HG03060 (cell line): ENCODE measurements at regions not wholly inside any gene's neighbourhood (a gene's known extent, or its start where the extent isn't known, plus 50 kb on each side); places are given as distances from the start of the nearest gene placed in this dataset.
"Not testable (repeated sequence)": the region's sequence is repeated elsewhere in the genome, so short reads cannot be mapped to it uniquely, and the experiment has no call there.

Source experiments
- ATAC-seq: cut with Tn5 transposase; IDR thresholded peaks from one replicate; pipeline ENCODE4 v1.9.1; 2021; ENCODE audit warnings: low read depth, moderate number of reproducible peaks; ENCODE audit not compliant: unreplicated experiment

DNA sequence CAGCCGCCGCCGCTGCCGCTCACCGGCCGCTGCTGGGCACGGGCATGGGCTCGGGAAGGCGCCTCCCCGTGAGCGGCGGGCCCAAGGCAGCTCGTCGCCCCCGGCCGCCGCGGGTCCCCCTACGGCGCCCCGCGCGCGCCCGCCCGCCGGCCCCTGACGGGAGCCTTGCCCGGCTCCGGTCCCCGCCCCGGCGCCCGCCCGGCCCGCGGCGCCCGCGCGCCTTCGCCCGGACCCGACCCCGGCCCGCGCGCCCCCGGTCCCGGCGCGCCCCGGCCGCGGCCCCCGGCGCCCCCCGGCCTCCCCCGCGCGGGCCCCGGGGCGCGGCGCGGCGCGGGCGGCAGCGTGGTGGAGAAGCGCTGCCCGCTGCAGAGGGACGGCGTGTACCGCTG is 177.7 kb downstream of the OR4M2 start:
- ATAC-seq: no peak

DNA sequence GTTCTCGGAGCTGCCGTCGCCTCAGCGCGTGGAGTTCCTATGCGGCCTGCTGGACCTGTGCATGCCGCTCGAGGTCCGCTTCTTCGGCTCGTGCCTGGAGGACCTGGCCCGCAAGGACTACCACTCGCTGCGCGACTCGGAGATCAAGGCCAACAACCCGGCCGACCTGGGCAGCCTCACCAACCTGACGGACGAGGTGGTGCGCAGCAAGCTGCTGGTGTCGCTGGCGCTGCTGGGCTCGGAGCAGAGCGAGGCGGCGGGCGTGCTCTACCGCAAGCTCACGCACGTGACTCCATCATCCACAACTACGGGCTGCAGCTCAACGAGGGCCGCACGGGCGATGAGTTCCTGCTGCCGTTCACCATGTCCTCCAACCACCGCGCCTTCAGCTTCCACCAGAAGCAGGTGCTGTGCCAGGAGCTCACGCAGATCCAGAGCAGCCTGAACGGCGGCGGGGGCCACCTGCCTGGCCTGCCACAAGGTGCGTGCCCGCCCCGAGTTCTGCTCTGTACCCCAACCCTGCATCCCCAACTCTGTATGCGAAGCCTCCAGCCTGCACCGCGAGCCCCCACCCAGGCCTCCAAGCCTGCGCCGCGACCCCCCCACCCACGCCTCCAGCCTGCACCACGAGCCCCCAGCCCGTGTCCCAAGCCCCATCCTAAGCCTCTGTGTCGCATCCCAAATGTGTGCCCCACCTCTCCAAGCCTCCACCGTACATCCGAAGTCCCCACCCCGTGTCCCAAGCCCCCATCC is 178.2 kb downstream of the OR4M2 start:
- no peak for ATAC-seq

DNA sequence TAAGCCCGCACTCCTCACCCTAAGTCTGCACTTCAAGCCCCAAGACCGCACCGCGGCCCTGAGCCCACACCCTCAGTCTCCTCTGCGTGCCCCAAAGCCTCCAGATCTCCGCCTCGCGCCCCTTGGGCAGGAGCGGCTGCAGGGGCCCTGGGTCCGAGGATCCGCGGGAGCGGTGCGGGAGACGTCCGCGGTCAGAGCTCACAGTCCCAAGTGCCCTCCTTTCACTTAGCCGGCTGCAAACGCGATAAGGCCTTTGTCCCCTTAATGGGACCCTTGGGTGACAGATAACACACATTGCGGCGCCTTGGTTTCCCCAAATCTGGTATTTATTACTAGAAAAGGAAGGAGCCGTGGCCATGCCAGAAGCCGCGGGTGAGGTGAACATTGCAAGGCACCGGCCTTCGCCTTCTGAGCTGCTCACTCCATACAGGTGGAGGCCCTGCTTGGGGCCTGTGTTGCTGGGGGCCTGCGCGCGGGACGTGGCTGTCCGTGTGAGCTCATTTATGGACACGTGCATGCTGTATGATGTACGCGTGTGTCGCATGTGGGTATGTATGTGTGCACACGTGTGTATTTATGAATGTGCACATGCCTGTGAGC is 178.9 kb downstream of the OR4M2 start:
- ATAC-seq: not testable (repeated sequence)

DNA sequence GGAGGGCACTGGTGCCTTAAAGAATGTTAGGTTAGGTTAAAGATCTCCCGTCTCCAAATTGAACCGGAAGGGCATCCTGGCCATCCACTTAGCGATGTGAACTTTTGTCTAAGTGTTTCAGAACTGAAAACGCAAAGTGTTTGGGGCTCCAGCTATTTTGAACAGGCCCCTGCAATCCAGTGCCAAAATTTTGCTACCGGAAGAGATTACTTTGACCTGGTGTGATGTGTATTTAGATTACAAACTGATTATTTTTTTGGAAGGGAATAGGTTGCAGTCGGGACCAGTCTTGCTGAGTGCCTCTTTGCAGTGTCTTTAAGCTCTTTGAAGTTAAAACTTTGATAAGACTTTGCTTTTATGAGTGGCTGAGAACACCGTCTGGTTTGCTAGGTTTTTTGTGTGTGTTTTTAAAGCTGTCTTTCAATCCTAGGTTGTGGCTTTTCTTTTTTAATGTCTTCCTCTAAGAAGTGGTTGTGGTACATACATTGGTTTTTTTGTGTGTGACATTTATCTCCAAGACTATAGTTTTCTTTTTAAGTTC is 179.6 kb downstream of the OR4M2 start:
- ATAC-seq: no peak

DNA sequence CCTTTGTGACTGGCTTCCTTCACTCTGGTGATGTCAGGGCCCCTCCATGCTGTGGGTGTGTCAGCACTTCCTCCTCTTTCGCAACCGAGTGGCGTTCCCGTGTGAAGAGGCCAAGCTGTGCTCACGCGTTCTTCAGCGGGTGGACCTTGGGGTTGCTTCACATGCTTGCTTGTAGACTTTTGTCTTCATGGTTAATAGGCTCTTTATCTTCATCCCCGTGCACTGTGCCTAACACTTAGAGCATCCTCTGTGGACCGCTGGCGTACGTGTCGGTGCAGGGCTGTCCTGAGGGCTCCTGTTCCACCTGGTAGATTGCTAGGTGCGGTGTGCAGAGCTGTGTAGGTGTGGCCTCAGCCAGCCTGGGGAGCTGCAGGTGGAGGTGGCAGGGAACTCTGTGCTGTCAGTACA is 182.3 kb downstream of the OR4M2 start:
- no peak for ATAC-seq

DNA sequence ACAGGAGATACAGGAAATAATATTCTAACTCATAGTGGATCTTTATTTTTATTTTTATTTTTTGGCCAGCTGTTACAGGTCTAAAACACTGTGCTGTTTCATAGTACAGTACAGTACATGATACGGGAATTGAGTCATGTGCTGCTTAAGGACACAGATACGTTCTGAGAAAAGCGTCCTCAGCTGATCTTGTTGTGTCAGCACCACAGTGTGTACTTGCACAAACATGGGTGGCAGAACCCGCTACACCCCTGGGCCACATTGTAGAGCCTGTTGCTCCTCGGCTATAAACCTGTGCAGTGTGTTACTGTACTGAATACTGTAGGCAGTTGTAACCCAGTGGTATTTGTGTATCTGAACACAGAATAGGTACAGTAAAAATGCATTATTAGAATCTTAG is 183.4 kb downstream of the OR4M2 start:
- ATAC-seq: no peak

DNA sequence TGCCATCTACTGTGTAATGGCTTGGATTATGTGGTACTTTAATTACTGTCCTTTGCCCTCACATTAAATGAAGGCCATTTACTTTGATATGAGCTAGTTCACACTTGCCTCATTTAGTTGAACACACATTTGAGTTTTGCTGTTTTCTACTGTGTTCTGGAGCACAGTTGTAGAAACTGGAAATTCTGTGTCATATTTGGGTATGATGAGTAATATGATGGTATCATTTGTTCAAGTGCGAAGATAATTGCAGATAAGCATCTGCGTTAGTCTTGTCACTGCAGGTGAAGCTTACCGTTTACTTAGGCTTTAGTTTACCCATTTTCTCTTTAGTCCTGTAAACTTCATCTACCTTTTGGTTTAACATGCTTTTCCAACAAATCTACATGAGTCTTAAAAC is 183.9 kb downstream of the OR4M2 start:
- not testable (repeated sequence) for ATAC-seq

DNA sequence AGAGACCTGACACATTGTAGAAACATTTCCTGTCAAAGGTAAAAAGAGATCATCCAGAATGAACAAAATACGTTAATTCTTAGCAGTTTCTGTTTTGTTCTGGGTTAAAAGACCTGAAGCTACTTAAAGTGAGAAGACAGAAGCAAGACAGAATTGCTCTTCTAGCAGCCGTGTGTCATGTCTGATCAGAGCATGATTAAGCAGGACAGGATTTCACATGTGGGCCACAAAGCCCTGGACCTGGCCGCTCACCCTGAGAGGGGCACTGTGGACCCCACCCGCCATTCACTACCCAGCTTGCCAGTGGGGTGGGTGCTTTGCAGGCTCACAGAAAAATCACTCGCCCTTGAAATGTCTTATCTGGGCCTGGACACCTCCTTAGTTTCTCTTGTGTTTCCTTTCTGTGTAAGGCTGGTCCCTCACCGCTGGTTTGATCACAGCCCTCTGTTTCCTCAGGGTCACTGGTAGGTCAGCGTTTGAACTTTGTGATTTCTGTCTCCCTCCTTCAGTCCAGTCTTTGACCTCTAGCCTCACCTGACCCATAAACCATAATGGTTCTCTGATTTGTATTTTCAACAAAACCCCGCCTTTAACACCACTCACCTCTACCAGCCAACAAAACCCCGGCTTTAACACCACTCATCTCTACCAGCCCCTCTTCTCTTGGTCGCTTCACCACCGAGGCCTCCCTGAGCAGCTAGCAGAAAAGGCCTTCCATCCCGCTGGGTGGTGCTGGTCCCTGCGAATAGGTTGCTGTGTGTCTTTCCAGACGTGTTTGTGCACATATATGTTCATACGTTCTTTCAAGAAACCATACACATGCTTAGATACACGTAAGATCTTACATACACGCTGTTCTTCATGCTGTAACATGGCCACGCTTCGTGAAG is 185.0 kb downstream of the OR4M2 start:
- ATAC-seq: no peak

DNA sequence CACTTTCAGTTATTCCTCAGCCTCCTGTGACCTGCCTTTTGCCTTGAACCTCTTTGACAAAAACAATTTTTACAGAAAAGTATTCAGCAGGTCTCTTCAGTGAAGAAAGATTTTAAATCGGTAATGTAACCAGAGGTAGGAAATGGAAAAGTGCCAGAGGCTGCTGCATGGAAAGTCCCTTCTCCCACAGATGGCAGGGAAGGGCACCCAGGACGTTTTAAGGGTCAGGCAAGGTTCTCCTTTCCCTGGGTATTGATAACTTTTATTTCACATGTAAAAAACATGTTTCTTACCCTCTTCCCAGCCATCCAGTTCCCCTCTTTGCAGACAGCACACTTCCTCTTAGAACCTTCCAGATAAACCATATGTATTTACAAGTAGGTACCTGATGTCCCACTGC is 185.6 kb downstream of the OR4M2 start:
- no peak for ATAC-seq

DNA sequence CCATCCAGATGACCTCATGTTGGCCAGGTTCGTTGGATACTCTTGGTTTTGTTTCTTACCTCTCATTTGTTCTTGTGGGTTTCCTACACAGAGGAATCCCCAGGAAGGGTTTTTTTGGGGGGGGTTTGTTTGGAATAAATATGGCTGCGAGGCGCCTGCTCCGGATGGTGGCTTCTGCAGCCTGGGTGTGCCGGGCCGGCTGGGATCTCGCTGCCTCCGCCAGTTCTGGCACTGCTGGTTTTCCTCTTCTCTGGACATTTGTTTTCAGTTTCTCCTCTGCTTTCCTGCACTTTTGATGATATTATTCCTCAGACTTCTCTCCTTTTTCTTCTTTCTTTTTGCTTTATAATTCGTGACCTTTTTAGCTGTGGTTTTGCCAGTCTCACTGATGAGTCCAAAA is 187.4 kb downstream of the OR4M2 start:
- no peak for ATAC-seq

DNA sequence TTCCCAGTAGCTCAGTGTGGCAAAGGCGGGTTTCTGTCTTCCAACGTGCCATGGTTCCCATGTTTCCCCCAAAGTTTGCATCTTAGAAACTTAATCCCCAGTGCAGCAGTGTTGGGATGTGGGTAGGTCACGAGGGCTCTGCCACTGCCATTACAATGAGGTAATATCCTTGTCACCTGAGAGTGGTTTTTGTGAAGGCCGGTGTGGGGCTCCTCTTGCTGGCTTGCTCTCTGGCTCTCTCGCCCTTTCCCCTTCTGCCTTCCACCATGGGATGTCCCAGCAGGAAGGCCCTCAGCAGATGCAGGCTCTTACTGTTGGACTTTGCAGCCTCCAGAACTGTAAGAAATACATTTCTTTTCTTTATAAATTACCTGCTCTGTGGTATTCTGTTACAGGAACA is 187.9 kb downstream of the OR4M2 start:
- ATAC-seq: not testable (repeated sequence)

DNA sequence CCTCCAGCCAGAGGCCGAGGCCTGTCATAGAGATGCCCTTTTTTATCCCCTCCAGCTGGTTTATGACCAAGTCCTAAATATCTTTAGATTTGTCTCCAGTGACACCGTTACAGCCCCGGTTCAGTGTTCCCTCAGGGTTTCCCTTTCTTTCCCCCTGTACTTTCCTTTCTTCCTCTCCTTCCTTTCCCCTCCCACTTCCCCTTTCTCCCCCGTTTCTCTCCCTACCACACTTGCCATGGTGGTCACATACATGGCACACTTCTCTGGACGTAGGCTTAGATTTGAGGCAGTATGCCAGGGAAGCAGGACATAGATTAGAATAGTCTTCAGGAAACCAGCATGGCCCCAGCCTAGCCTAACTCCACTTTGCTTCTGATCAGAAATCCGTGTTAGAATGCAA is 188.3 kb downstream of the OR4M2 start:
- not testable (repeated sequence) for ATAC-seq

DNA sequence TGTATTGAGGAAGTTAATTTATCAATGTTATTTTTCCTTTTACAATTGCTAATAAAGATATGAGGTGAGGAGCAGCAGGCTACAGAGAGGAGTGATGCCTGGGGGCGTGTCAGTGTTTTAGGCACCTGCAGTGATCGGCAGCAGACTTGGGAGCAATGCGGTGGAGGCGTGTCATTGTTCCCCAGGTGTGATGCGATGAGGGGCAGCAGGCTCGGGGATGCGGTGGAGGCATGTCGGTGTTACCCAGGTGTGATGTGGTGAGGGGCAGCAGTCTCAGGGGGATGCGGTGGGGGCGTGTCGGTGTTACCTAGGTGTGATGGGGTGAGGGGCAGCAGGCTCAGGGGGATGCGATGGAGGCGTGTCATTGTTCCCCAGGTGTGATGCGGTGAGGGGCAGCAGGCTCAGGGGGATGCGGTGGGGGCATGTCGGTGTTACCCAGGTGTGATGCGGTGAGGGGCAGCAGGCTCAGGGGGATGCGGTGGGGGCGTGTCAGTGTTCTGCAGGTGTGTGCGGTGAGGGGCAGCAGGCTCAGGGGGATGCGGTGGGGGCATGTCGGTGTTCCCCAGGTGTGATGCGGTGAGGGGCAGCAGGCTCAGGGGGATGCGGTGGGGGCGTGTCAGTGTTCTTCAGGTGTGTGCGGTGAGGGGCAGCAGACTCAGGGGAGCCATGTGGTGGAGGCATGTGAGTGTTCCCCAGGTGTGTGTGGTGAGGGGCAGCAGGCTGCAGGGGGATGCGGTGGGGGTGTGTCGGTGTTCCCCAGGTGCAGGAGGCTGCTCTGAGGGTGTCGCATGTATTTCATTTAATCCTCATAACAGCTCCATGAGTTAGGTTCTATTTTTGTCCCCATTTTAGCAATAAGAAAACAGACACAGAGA is 186.2 kb upstream of the GOLGA6L22 start:
- not testable (repeated sequence) for ATAC-seq

DNA sequence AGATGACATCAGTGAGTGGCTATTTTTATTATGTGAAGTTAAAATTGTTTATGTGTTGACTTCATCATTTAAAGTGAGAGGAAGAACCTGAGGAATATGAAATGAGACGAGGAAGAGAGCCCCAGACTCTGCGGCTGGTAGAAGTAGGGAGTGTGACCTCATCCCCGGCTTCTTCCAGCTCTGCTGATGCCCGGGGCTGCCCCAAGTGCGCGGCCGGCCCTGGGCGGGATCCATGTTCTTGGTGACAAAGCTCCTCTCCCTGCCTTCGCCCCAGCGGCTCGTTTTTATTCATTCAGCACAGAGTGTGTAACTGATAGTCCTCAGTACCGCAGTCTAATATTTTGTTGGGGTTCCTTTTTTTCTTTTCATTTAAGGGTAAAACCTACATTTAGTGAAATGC is 185.5 kb upstream of the GOLGA6L22 start:
- ATAC-seq: not testable (repeated sequence)

DNA sequence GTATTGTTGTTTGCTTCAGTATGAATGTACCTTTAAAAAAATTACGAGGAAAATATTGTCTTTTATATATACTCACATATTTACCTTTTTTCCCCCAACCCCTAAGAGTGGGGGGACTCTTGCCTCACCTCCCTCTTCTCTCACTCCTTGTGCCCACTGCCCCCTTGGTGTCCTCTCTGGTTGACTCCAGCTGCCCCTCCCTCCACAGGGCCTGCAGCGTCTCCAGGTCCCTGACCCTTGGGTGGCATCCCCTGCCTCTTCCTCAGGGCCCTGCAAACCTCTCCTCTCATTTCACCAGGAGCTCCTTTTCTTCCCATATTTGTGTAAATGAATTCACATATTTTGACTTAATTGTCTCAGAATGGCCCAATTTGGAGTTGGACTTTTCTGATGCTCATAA is 184.3 kb upstream of the GOLGA6L22 start:
- ATAC-seq: not testable (repeated sequence)

DNA sequence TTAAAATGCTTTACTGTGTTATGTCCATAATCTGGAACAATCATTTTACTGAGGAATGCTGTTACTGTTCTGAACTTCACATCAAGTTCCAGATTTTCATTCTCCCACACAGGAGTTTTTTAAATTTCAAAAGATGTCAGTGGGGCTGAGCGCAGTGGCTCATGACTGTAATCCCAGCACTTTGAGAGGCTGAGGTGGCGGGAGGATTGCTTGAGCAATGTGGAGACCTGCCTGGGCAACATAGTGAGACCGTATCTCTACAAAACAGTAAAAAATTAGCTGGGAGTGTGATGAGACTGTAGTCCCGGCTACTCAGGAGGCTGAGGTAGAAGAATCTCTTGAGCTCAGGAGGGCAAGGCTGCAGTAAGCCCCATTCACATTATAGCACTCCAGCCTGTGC is 177.9 kb upstream of the GOLGA6L22 start:
- not testable (repeated sequence) for ATAC-seq

DNA sequence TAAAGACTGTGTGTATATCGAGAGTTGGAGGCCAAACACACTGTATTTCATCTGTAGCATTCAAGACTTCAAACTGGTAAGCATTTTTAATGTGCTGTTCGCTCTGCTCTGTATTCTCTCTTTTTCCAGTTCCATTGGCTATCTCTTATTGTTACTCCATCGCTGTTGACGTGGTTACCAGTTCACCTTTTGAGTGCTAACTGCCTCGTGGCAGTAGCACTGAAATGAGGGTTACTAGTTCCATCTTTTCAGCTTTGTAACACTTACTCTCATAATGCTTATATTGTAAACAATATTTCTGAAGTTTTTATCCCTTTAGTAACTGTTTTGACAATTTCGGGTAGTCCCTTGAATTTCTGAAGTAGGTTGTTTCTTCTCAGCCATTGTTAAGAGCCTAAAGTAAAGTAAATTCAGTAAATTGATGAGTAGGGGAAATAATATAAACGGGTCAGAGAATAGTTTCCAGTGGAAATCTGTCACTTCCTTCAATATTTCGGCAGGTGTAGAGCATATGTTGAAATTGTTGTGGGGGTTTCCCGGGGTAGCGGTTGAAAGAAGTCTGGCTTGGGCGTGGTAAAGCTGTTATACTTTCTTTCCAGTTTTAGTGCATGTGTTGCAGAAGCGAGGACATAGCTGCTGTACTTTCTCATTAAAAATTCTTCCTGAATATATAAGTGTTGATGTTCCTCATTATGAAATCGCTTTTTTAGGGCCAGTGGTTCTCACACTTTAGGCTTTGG is 175.7 kb upstream of the GOLGA6L22 start:
- ATAC-seq: not testable (repeated sequence)

DNA sequence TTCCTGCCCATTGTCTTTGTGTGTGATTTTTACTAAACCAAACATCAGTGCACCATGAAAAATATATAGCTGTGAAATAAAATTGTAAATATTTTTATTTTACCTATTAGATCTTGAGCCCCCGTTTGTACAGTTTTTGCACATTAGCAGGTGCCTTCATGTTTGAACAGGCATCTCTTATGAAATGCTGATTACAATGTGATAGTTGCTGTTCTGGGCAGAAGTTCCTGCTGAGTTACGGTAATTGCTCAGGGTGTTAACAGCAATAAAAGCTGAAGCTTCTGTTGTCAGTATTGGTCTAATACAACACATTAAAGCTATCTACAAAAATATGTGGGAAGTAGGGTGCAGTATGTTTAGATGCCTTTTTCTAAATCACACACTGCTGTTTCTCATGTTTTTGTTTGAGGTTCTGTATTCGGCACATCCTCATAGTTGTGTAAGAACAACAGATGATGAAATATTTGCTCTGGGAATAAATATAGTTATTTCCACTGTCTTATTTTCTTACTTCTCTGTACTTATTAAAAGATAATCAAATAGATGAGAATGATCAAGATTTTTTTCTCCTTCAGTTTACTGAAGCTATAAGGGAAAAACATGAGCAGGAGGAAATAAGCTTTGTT is 173.8 kb upstream of the GOLGA6L22 start:
- not testable (repeated sequence) for ATAC-seq

DNA sequence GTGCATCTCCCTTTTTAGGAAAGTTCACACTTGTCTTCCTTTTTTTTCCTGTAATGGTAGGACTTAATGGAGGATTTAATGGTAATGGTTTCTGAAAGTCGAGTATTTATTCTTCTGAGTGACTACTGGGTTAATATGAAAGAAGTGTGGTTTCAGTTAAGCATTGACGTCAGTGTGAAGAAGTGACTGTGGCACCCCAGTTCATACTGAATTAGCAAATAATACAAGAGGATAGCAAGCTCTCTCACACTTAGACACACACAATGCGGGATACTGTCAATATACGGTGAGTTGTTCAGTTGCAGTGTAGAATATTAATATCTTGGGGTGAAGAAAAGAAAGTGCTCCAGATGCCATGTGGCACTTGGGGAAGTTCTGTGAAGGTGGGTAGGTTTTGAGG is 167.6 kb upstream of the GOLGA6L22 start:
- not testable (repeated sequence) for ATAC-seq
